Astrocyte of the spinal cord (primary cell): ENCODE measurements at regions not wholly inside any gene's neighbourhood (a gene's known extent, or its start where the extent isn't known, plus 50 kb on each side); places are given as distances from the start of the nearest gene placed in this dataset.
A peak's percentile ranks its signal among the peaks of the same experiment; 100 is the strongest.

Experiments used
- DNase-seq: peaks from one replicate; pipeline ENCODE4 v3.0.0; 2011; ENCODE audit warnings: low read depth, low spot score
- H3K4me3 ChIP-seq: 2 replicates; pipeline ENCODE4 v1.5.1; 2011; ENCODE audit warnings: low read depth, mild to moderate bottlenecking, low read length, moderate library complexity
- in situ Hi-C: cut with HindIII; loops from 2 replicates; pipeline ENCODE4 v1.10.0; 2017; ENCODE audit warnings: low sequenced_read_pairs
- TF ChIP-seq, protein P1 (sequence below): IDR thresholded peaks from 2 replicates; pipeline ENCODE4 v1.5.1; 2012; ENCODE audit warnings: low read depth, mild to moderate bottlenecking, low read length, inconsistent platforms

DNA sequence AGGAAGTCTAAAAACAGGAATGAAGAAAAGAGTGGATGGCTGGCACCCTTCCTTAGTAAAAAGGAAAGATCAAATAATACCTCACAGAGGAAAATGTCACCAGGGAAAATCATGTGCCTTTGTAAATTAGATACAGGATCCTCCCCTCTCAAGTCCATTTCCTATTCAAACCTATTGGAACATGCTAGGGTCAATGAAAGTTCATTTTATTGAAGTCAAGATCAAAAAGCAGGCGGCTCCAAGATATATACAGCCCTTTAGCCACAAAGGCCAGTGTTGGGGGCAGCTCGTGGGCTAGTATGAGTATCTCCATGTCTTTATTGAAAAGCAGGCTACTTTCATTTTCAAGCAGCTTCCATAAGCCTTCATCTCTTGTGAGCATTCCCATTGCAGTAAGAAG, 141.1 kb downstream of the QDPR start:
- DNase-seq: no peak
- H3K4me3 ChIP-seq: no peak overlapping the region
- TF ChIP-seq, protein P1, sequence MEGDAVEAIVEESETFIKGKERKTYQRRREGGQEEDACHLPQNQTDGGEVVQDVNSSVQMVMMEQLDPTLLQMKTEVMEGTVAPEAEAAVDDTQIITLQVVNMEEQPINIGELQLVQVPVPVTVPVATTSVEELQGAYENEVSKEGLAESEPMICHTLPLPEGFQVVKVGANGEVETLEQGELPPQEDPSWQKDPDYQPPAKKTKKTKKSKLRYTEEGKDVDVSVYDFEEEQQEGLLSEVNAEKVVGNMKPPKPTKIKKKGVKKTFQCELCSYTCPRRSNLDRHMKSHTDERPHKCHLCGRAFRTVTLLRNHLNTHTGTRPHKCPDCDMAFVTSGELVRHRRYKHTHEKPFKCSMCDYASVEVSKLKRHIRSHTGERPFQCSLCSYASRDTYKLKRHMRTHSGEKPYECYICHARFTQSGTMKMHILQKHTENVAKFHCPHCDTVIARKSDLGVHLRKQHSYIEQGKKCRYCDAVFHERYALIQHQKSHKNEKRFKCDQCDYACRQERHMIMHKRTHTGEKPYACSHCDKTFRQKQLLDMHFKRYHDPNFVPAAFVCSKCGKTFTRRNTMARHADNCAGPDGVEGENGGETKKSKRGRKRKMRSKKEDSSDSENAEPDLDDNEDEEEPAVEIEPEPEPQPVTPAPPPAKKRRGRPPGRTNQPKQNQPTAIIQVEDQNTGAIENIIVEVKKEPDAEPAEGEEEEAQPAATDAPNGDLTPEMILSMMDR: no peak
- in situ Hi-C loops: no loop called here

DNA sequence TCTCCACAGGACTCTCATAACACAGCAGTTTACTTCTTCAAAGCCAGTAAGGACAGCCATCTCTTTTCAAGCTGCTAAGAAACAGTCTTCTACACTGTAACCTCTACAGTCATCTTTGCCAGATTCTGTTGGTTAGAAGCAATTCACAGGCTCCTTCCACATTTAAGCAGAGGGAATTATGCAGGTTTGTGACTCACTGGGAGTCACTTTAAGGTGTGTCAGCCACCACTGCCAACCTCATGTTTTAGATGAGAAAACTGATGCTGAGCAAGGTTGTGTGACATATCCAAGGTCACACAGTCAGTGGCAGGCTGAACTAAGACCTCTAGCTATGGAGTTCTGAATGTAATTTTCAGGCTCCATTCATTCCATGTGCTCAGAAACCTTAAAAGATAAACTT, 143.5 kb downstream of the QDPR start:
- DNase-seq: no peak
- in situ Hi-C loops: no loop called here

DNA sequence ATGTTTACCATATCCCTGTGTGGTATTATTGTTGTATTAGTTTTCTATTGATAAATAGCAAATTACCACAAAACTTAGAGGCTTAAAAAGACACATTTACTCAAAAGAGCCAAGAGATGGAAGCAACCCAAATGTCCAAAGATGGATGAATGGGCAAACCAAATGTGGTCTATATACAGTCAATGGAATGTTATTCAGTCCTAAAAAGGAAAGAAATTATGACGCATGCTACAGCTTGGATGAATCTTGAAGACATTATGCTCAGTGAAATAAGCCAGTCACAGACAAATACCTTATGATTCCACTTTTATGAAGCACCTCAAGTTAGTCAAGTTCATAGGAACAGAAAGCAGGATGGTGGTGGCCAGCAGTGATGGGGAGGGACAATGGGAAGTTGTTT, 144.7 kb downstream of the QDPR start:
- no peak for DNase-seq
- in situ Hi-C loops: no loop called here
- no peak overlapping the region for H3K4me3 ChIP-seq
- TF ChIP-seq, protein P1: no peak

More for the DNA sequence above, 143.5 kb downstream of the QDPR start:
- TF ChIP-seq, protein P1: no peak
- no peak overlapping the region for H3K4me3 ChIP-seq

DNA sequence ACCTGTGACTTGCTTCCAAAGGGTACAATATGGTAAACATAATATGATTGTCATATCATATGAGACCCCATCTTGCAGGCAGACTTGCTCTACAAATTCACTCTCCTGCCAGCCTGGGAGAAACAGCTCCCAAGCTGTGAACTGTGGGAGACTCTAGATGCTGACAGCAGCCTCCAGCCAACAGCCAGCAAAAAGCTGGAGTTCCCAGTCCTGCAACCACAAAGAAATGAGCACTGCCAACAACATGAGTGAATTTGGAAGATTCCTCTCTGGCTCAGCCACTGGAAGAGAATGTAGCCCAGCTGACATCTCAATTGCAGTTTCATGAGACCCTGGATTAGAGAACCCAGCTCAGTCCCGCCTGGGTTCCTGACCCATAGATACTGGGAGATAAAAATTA, 145.4 kb downstream of the QDPR start:
- in situ Hi-C loops: no loop called here
- TF ChIP-seq, protein P1: no peak
- no peak overlapping the region for H3K4me3 ChIP-seq
- DNase-seq: peak; percentile 8

DNA sequence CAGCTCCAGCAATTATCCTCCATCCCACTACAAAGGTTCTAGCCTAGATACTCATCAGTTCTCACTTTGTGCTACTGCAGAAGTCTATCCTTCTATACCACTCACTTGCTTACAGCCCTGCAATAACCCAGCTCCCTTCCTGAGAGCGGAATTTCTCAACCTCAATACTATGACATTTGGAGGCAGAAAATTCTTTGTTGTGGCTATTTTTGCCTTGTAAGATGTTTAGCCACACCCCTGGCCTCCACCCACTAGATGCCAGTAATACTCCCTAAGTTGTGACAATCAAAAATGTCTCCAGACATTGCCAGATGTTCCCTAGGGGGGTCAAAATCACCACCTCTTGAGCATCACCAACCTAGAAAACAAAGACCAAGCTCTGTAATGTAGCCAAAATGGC, 149.5 kb downstream of the QDPR start:
- no peak for DNase-seq
- no peak overlapping the region for H3K4me3 ChIP-seq
- TF ChIP-seq, protein P1: no peak
- in situ Hi-C loops: no loop called here

DNA sequence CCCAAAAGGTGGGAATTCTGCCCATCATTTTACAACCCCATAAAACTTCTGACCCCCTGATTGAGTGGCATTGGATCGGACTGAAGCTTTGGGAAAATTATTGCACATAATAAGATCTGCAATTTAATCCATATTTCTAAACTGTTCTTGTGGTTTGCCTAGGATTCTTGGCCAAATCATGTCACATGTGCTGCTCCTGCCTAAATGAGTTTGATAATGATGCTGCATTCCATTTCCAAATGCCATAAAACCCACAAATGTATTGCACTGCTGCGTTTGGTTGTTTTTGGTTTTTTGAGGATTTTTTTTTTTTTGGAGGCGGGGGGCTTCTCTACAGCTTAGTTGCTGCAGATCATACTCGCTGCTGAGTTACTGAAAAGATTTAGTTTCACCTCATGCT, 153.6 kb downstream of the QDPR start:
- H3K4me3 ChIP-seq: no peak overlapping the region
- no peak for DNase-seq
- in situ Hi-C loops: no loop called here
- TF ChIP-seq, protein P1: no peak

DNA sequence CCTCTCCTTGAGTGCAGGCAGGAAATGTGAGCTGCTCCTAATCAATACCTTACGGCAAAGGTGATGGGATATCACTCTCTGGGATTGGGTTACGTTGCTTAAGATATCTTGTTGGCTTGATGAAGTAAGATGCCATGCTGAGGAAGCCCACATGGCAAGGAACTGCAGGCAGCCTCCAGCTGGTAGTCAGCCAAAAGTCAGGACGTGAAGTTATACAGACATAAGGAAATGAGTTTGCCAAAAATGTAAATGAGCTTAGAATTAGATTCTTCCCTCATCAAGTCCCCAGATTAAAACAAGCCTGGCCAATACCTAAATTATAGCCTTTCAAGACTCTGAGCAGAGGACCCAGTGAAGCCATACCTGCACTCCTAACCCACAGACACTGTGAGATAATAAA, 155.0 kb downstream of the QDPR start:
- DNase-seq: no peak
- in situ Hi-C loops: no loop called here
- no peak overlapping the region for H3K4me3 ChIP-seq
- TF ChIP-seq, protein P1: no peak
